ENCODE measurements at regions not wholly inside any gene's neighbourhood (a gene's known extent, or its start where the extent isn't known, plus 50 kb on each side); places are given as distances from the start of the nearest gene placed in this dataset.
"Not testable (repeated sequence)": the region's sequence is repeated elsewhere in the genome, so short reads cannot be mapped to it uniquely, and the experiment has no call there.

- no peak overlapping the region for H3K27ac ChIP-seq
- TF ChIP-seq POLR2AphosphoS5 (IDR thresholded peaks at IDR 0.05) (no peak), POLR2A (IDR thresholded peaks at IDR 0.05) (no peak), CTCF (IDR thresholded peaks at IDR 0.05) (no peak)
- H3K4me3 ChIP-seq: no peak overlapping the region
- WGBS: 63% methylated on average over 5 of the region's 5 CpGs
- intact Hi-C loops (cut with DNase I): no loop called here
- H3K9me3 ChIP-seq: no peaks in the 10 kb centered on the region
- H3K4me1 ChIP-seq (replicated peaks): no peaks in the 10 kb centered on the region
- DNase-seq (ENCODE audit: low spot score): no peak
- no peaks in the 10 kb centered on the region for H3K27me3 ChIP-seq (replicated peaks; ENCODE audit: insufficient read depth)
- H3K36me3 ChIP-seq: no peaks in the 10 kb centered on the region
Observed at GRCh38 chr6:74451953-74452352, 753.9 kb downstream of the COL12A1 start.

GRCh38 chr6:74448850-74449249 is 752.8 kb downstream of the CD109 start:
- TF ChIP-seq CTCF (IDR thresholded peaks at IDR 0.05): no peak
- no peak for TF ChIP-seq POLR2A (IDR thresholded peaks at IDR 0.05)
- no peak for TF ChIP-seq POLR2AphosphoS5 (IDR thresholded peaks at IDR 0.05)
- H3K36me3 ChIP-seq: no peaks in the 10 kb centered on the region
- no peak overlapping the region for H3K27ac ChIP-seq
- H3K4me3 ChIP-seq: no peak overlapping the region
- 91% methylated on average over 4 of the region's 4 CpGs for WGBS
- H3K27me3 ChIP-seq (replicated peaks; ENCODE audit: insufficient read depth): no peaks in the 10 kb centered on the region
- no peaks in the 10 kb centered on the region for H3K4me1 ChIP-seq (replicated peaks)
- H3K9me3 ChIP-seq: no peaks in the 10 kb centered on the region
- intact Hi-C loops (cut with DNase I): no loop called here
- DNase-seq (ENCODE audit: low spot score): no peak

GRCh38 chr6:74447013-74447412 is 751.0 kb downstream of the CD109 start:
- H3K27me3 ChIP-seq (replicated peaks; ENCODE audit: insufficient read depth): no peaks in the 10 kb centered on the region
- H3K27ac ChIP-seq: no peak overlapping the region
- WGBS: 74% methylated on average over 5 of the region's 5 CpGs
- intact Hi-C loops (cut with DNase I): no loop called here
- no peak for DNase-seq (ENCODE audit: low spot score)
- TF ChIP-seq CTCF (IDR thresholded peaks at IDR 0.05) (no peak), POLR2AphosphoS5 (IDR thresholded peaks at IDR 0.05) (no peak), POLR2A (IDR thresholded peaks at IDR 0.05) (no peak)
- H3K4me1 ChIP-seq (replicated peaks): no peaks in the 10 kb centered on the region
- H3K9me3 ChIP-seq: no peaks in the 10 kb centered on the region
- H3K4me3 ChIP-seq: no peak overlapping the region
- H3K36me3 ChIP-seq: no peaks in the 10 kb centered on the region

- H3K9me3 ChIP-seq: no peaks in the 10 kb centered on the region
- H3K36me3 ChIP-seq: no peaks in the 10 kb centered on the region
- H3K4me3 ChIP-seq: no peak overlapping the region
- 52% methylated on average over 1 of the region's 1 CpG for WGBS
- H3K27ac ChIP-seq: no peak overlapping the region
- no peaks in the 10 kb centered on the region for H3K27me3 ChIP-seq (replicated peaks; ENCODE audit: insufficient read depth)
- no peak for DNase-seq (ENCODE audit: low spot score)
- no peaks in the 10 kb centered on the region for H3K4me1 ChIP-seq (replicated peaks)
- TF ChIP-seq POLR2A (IDR thresholded peaks at IDR 0.05) (no peak), POLR2AphosphoS5 (IDR thresholded peaks at IDR 0.05) (no peak), CTCF (IDR thresholded peaks at IDR 0.05) (no peak)
- intact Hi-C loops (cut with DNase I): no loop called here
Observed at GRCh38 chr6:74439123-74439811, 743.3 kb downstream of the CD109 start.

- H3K36me3 ChIP-seq; H3K9me3 ChIP-seq; intact Hi-C loops (cut with DNase I); DNase-seq (ENCODE audit: low spot score); H3K27me3 ChIP-seq (replicated peaks; ENCODE audit: insufficient read depth); H3K4me1 ChIP-seq (replicated peaks); H3K4me3 ChIP-seq; H3K27ac ChIP-seq: not testable (repeated sequence)
- WGBS: 90% methylated on average over 1 of the region's 1 CpG
Observed at GRCh38 chr6:74438395-74438794, 742.4 kb downstream of the CD109 start.
